Gastroesophageal sphincter (tissue), 4 donors: ENCODE measurements at regions not wholly inside any gene's neighbourhood (a gene's known extent, or its start where the extent isn't known, plus 50 kb on each side); places are given as distances from the start of the nearest gene placed in this dataset.

Experiments used
- ATAC-seq: fragments of 150-250 bp; one replicate; pipeline ENCODE4 v1.9.1; 2016; ENCODE audit warnings: mild to moderate bottlenecking, moderate library complexity
- H3K27ac ChIP-seq, 4 donors: fragments of 200-600 bp; sonication (generic) in 3 of 4; 1 replicate in 3 of 4; 2 replicates in 1 of 4; pipeline ENCODE4 v1.5.1; 2016 to 2019
- H3K27me3 ChIP-seq: fragments of 200-600 bp; sonication (generic); one replicate; pipeline ENCODE4 v1.5.1; 2019
- H3K36me3 ChIP-seq, 2 donors: fragments of 200-600 bp; sonication (generic); one replicate each; pipeline ENCODE4 v1.5.1; 2019; ENCODE audit warnings: control low read depth in 1 of 2
- H3K4me1 ChIP-seq, 3 donors: fragments of 200-600 bp; sonication (generic); 1 replicate in 2 of 3; 2 replicates in 1 of 3; pipeline ENCODE4 v1.5.1; 2016 to 2019; ENCODE audit warnings: control low read depth in 2 of 3
- H3K4me3 ChIP-seq, 2 donors: fragments of 200-600 bp; sonication (generic); one replicate each; pipeline ENCODE4 v1.5.1; 2019; ENCODE audit warnings: mild to moderate bottlenecking in 1 of 2, moderate library complexity in 1 of 2
- H3K9me3 ChIP-seq, 3 donors: fragments of 200-600 bp; sonication (generic); one replicate each; pipeline ENCODE4 v1.5.1; 2017 to 2019; ENCODE audit warnings: control low read depth in 2 of 3
- CTCF ChIP-seq, 4 experiments: fragments of 200-600 bp in 2 of 4; fragments of 450-650 bp in 2 of 4; sonication (generic) in 1 of 4; IDR thresholded peaks; one replicate each; pipeline ENCODE4 v1.5.1; 2017 to 2019; ENCODE audit warnings: antibody characterized with exemption in 4 of 4, mild to moderate bottlenecking in 2 of 4, moderate library complexity in 2 of 4
- EP300 ChIP-seq: sonication (generic); formaldehyde crosslinking; IDR thresholded peaks from one replicate; pipeline ENCODE4 v1.6.1; 2017; ENCODE audit warnings: antibody characterized with exemption, mild to moderate bottlenecking
- POLR2A ChIP-seq, 2 donors: fragments of 450-650 bp; IDR thresholded peaks; one replicate each; pipeline ENCODE4 v1.6.1; 2017; ENCODE audit warnings: antibody characterized with exemption in 2 of 2, mild to moderate bottlenecking in 2 of 2, moderate library complexity in 1 of 2
- POLR2AphosphoS5 ChIP-seq: sonication (generic); formaldehyde crosslinking; IDR thresholded peaks from one replicate; pipeline ENCODE4 v1.6.1; 2017; ENCODE audit warnings: antibody characterized with exemption
- WGBS, 2 donors: methylation state at CpG; one replicate each; pipeline ENCODE4 v1.1.5; 2018; ENCODE audit warnings: low coverage in 1 of 2; 5-methylcytosine and 5-hydroxymethylcytosine counted together

GRCh38 chr14:53591816-53592215 is 364.8 kb downstream of the BMP4 start:
- Histone ChIP-seq H3K36me3 (no peaks in the 10 kb centered on the region), H3K4me3 (no peak overlapping the region), H3K27ac (no peak overlapping the region), H3K9me3 (no peaks in the 10 kb centered on the region), H3K27me3 (no peaks in the 10 kb centered on the region), H3K4me1 (no peaks in the 10 kb centered on the region)
- no peak for TF ChIP-seq POLR2A (IDR thresholded peaks at IDR 0.05)
- no peak for TF ChIP-seq EP300
- no peak for TF ChIP-seq CTCF (IDR thresholded peaks at IDR 0.05)
- TF ChIP-seq POLR2AphosphoS5 = no peak
- no peak for ATAC-seq
- WGBS, 2 donors = 81 to 86% methylated on average over 3 of the region's 3 CpGs

DNA sequence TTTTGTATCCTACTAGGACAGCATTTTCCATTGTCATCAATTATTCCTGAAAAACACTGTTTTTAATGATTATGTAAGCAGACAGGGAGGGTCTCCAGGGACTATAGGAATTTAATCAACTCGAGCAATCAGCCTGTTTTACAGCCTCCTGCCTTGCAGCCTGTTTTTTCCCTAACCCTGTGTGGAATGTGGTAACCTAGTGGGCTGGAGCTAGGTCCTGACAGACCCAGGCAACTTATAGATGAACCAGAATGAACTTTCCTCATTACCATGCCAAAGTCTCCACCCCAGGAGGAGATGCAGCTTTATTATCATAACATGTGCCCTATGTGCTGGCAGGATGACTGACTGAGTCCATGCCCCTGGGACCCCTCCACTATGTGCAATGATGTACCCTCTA is 375.1 kb downstream of the BMP4 start:
- Histone ChIP-seq H3K27ac (no peak overlapping the region), H3K36me3 (no peaks in the 10 kb centered on the region), H3K9me3 (no peaks in the 10 kb centered on the region), H3K4me1 (no peaks in the 10 kb centered on the region), H3K4me3 (no peak overlapping the region), H3K27me3 (no peaks in the 10 kb centered on the region)
- ATAC-seq = no peak
- TF ChIP-seq POLR2AphosphoS5 = no peak
- no peak for TF ChIP-seq EP300
- WGBS, 2 donors = 36 to 50% methylated on average over 1 of the region's 1 CpG

GRCh38 chr14:53571641-53572328 is 384.8 kb downstream of the BMP4 start:
- no peak for ATAC-seq
- H3K4me1 ChIP-seq = peaks cover 2 to 40% (median 10%) of the 10 kb centered on the region in 3 donors
- no peaks in the 10 kb centered on the region for H3K9me3 ChIP-seq
- TF ChIP-seq POLR2AphosphoS5 (peak; percentile 39), CTCF (IDR thresholded peaks at IDR 0.05) (no peak), EP300 (no peak)
- H3K27me3 ChIP-seq = no peaks in the 10 kb centered on the region
- H3K27ac ChIP-seq = peak overlapping the region in 2 of 4 donors; percentile 25 to 33
- no peaks in the 10 kb centered on the region for H3K36me3 ChIP-seq
- 11 to 22% methylated on average over 2 to 5 of the region's 5 CpGs for WGBS, 2 donors
- H3K4me3 ChIP-seq = no peak overlapping the region

GRCh38 chr14:53570411-53571387 is 385.9 kb downstream of the BMP4 start:
- no peaks in the 10 kb centered on the region for H3K36me3 ChIP-seq
- no peaks in the 10 kb centered on the region for H3K27me3 ChIP-seq
- H3K9me3 ChIP-seq = no peaks in the 10 kb centered on the region
- no peak for TF ChIP-seq POLR2A (IDR thresholded peaks at IDR 0.05)
- peak overlapping the region in 2 of 4 donors; percentile 23 to 25 for H3K27ac ChIP-seq
- peaks cover 2 to 40% (median 10%) of the 10 kb centered on the region in 3 donors for H3K4me1 ChIP-seq
- ATAC-seq = no peak
- 69 to 73% methylated on average over 8 to 9 of the region's 9 CpGs for WGBS, 2 donors
- no peak overlapping the region for H3K4me3 ChIP-seq

GRCh38 chr14:53569446-53569845 is 387.2 kb downstream of the BMP4 start:
- ATAC-seq = no peak
- no peak overlapping the region for H3K4me3 ChIP-seq
- H3K36me3 ChIP-seq = no peaks in the 10 kb centered on the region
- H3K4me1 ChIP-seq = peaks cover 2 to 40% (median 10%) of the 10 kb centered on the region in 3 donors
- H3K27me3 ChIP-seq = no peaks in the 10 kb centered on the region
- H3K9me3 ChIP-seq = no peaks in the 10 kb centered on the region
- no peak overlapping the region for H3K27ac ChIP-seq
- TF ChIP-seq POLR2AphosphoS5 = no peak
- TF ChIP-seq POLR2A (IDR thresholded peaks at IDR 0.05) = no peak
- TF ChIP-seq EP300 = no peak
- no peak for TF ChIP-seq CTCF (IDR thresholded peaks at IDR 0.05)
- 5 to 35% methylated on average over 2 of the region's 2 CpGs for WGBS, 2 donors
